ENCODE measurements at regions not wholly inside any gene's neighbourhood (a gene's known extent, or its start where the extent isn't known, plus 50 kb on each side); places are given as distances from the start of the nearest gene placed in this dataset.

GRCh38 chr14:94885481-94886155 is 115.7 kb upstream of the GSC start:
- no peak for TF ChIP-seq CTCF (conservative IDR thresholded peaks at IDR 0.05; ENCODE audit: low read depth, low read length)
- no peak overlapping the region for H3K4me3 ChIP-seq (ENCODE audit: low read length)
- no peak for DNase-seq (ENCODE audit: low read depth)

GRCh38 chr14:94884616-94885230 is 114.8 kb upstream of the GSC start:
- no peak for TF ChIP-seq CTCF (conservative IDR thresholded peaks at IDR 0.05; ENCODE audit: low read depth, low read length)
- DNase-seq (ENCODE audit: low read depth): no peak
- no peak overlapping the region for H3K4me3 ChIP-seq (ENCODE audit: low read length)

- H3K4me3 ChIP-seq (ENCODE audit: low read length): no peak overlapping the region
- DNase-seq (ENCODE audit: low read depth): no peak
- no peak for TF ChIP-seq CTCF (conservative IDR thresholded peaks at IDR 0.05; ENCODE audit: low read depth, low read length)
These were observed 112.5 kb upstream of the GSC start for GRCh38 chr14:94882401-94882800.

GRCh38 chr14:94880876-94881275 is 111.0 kb upstream of the GSC start:
- no peak for DNase-seq (ENCODE audit: low read depth)
- TF ChIP-seq CTCF (conservative IDR thresholded peaks at IDR 0.05; ENCODE audit: low read depth, low read length): no peak
- no peak overlapping the region for H3K4me3 ChIP-seq (ENCODE audit: low read length)

- TF ChIP-seq CTCF (conservative IDR thresholded peaks at IDR 0.05; ENCODE audit: low read depth, low read length): no peak
- no peak for DNase-seq (ENCODE audit: low read depth)
- no peak overlapping the region for H3K4me3 ChIP-seq (ENCODE audit: low read length)
These were observed 110.2 kb upstream of the GSC start for GRCh38 chr14:94880106-94880505.

GRCh38 chr14:94879537-94879936 is 109.6 kb upstream of the GSC start:
- H3K4me3 ChIP-seq (ENCODE audit: low read length): no peak overlapping the region
- no peak for DNase-seq (ENCODE audit: low read depth)
- no peak for TF ChIP-seq CTCF (conservative IDR thresholded peaks at IDR 0.05; ENCODE audit: low read depth, low read length)

- TF ChIP-seq CTCF (conservative IDR thresholded peaks at IDR 0.05; ENCODE audit: low read depth, low read length): no peak
- no peak for DNase-seq (ENCODE audit: low read depth)
- H3K4me3 ChIP-seq (ENCODE audit: low read length): no peak overlapping the region
These were observed 106.4 kb upstream of the GSC start for GRCh38 chr14:94876306-94876705.

All from retinal pigment epithelial cell (primary cell).